Mucosa of descending colon (tissue), 3 donors: ENCODE measurements at regions not wholly inside any gene's neighbourhood (a gene's known extent, or its start where the extent isn't known, plus 50 kb on each side); places are given as distances from the start of the nearest gene placed in this dataset.
"Not testable (repeated sequence)": the region's sequence is repeated elsewhere in the genome, so short reads cannot be mapped to it uniquely, and the experiment has no call there.

ENCODE experiments used
- ATAC-seq: fragments of 200-7000 bp; cut with Tn5 transposase; one replicate; pipeline ENCODE4 v1.9.1; 2020; ENCODE audit warnings: mild to moderate bottlenecking, moderate library complexity
- DNase-seq, 3 donors: peaks; one replicate each; pipeline ENCODE4 v3.0.0-alpha.2; 2020
- H3K36me3 ChIP-seq: fragments of 200-600 bp; one replicate; pipeline ENCODE4 v1.8.0; 2021; ENCODE audit warnings: low read depth, mild to moderate bottlenecking
- H3K4me1 ChIP-seq: fragments of 200-600 bp; one replicate; pipeline ENCODE4 v1.8.0; 2021; ENCODE audit warnings: low read depth, mild to moderate bottlenecking
- H3K4me3 ChIP-seq: fragments of 200-600 bp; one replicate; pipeline ENCODE4 v1.8.0; 2021; ENCODE audit warnings: mild to moderate bottlenecking
- H3K9me3 ChIP-seq: fragments of 200-600 bp; one replicate; pipeline ENCODE4 v1.8.0; 2021; ENCODE audit warnings: mild to moderate bottlenecking
- intact Hi-C, 2 donors: fragments of 100-400 bp; cut with DNase I in 1 of 2; cut with micrococcal nuclease in 1 of 2; formaldehyde crosslinking; loops; one replicate each; pipeline versions ENCODE4 v1.11.0 to v1.11.1; 2022; cut with DNase I, micrococcal nuclease
- TF ChIP-seq, protein P1 (sequence below): fragments of 200-600 bp; IDR thresholded peaks from one replicate; pipeline ENCODE4 v1.8.0; 2022; ENCODE audit warnings: antibody characterized with exemption, mild to moderate bottlenecking
- donor health status: DM: no; HTN: no; CAD: no; lungs with moderate emphysema.
- donor health status: DM: no; HTN: no; CAD: no.
- donor health status: DM: no; HTN: yes; CAD: no.

DNA sequence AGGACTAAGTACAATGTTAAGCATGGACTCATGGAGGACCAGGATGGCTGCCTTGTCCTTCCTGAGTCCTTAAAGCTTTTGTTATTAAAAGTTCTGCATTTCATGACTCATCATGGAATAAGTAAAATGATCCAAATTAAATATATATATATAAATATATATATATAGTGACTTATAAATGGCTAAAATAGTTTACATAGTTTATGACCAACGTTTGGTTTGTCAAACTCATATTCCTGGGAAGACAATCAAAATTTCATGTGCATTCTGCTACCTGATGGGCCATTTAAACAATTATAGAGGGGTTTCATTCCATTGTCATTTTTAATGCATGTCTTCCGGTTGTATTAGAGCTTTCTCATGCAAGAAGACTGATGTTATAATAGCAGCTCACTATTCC lies 1190.7 kb downstream of the FSCB start:
- TF ChIP-seq, protein P1, sequence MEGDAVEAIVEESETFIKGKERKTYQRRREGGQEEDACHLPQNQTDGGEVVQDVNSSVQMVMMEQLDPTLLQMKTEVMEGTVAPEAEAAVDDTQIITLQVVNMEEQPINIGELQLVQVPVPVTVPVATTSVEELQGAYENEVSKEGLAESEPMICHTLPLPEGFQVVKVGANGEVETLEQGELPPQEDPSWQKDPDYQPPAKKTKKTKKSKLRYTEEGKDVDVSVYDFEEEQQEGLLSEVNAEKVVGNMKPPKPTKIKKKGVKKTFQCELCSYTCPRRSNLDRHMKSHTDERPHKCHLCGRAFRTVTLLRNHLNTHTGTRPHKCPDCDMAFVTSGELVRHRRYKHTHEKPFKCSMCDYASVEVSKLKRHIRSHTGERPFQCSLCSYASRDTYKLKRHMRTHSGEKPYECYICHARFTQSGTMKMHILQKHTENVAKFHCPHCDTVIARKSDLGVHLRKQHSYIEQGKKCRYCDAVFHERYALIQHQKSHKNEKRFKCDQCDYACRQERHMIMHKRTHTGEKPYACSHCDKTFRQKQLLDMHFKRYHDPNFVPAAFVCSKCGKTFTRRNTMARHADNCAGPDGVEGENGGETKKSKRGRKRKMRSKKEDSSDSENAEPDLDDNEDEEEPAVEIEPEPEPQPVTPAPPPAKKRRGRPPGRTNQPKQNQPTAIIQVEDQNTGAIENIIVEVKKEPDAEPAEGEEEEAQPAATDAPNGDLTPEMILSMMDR, result no peak
- Histone ChIP-seq H3K9me3 (no peaks in the 10 kb centered on the region), H3K36me3 (no peaks in the 10 kb centered on the region), H3K4me3 (no peak overlapping the region), H3K4me1 (no peaks in the 10 kb centered on the region)
- no peak for ATAC-seq
- DNase-seq, result no peak
- intact Hi-C loops, result no loop called here

GRCh38 chr14:43313719-43314118 lies 1193.4 kb downstream of the FSCB start:
- ATAC-seq (no peak), DNase-seq (no peak)
- Histone ChIP-seq H3K4me1 (no peaks in the 10 kb centered on the region), H3K36me3 (no peaks in the 10 kb centered on the region), H3K9me3 (no peaks in the 10 kb centered on the region), H3K4me3 (no peak overlapping the region)
- intact Hi-C loops, result no loop called here
- TF ChIP-seq, protein P1, result no peak

- intact Hi-C loops, result no loop called here
- no peak for ATAC-seq
- no peaks in the 10 kb centered on the region for H3K9me3 ChIP-seq
- no peaks in the 10 kb centered on the region for H3K36me3 ChIP-seq
- H3K4me3 ChIP-seq, result no peak overlapping the region
- no peak for DNase-seq
- no peaks in the 10 kb centered on the region for H3K4me1 ChIP-seq
- TF ChIP-seq, protein P1, result no peak
These were observed 1198.5 kb downstream of the FSCB start for GRCh38 chr14:43308421-43309110.

GRCh38 chr14:43307836-43308235 lies 1199.2 kb downstream of the FSCB start:
- H3K9me3 ChIP-seq, result no peaks in the 10 kb centered on the region
- ATAC-seq (no peak), DNase-seq (no peak)
- intact Hi-C loops, result no loop called here
- TF ChIP-seq, protein P1, result no peak
- H3K4me3 ChIP-seq, result no peak overlapping the region
- H3K36me3 ChIP-seq, result no peaks in the 10 kb centered on the region
- H3K4me1 ChIP-seq, result no peaks in the 10 kb centered on the region

DNA sequence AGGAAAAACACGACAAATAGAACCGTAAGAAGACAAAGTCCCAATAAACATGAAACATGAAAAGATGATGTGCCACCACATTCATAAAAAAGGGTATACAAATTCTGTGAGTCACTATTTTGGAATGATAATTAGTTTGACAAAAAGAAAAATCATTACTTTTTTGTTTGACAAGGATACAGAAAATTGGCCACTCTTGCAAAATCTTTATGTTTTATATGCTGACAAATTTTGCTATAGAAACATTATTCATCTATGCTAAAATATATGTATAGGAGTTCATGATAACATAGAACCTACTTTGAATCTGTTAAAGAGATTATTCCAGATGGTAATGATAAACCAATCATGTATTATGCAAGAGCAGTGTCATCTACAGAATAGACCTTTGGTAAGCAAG lies 1201.0 kb downstream of the FSCB start:
- no peak for ATAC-seq
- TF ChIP-seq, protein P1, result no peak

DNA sequence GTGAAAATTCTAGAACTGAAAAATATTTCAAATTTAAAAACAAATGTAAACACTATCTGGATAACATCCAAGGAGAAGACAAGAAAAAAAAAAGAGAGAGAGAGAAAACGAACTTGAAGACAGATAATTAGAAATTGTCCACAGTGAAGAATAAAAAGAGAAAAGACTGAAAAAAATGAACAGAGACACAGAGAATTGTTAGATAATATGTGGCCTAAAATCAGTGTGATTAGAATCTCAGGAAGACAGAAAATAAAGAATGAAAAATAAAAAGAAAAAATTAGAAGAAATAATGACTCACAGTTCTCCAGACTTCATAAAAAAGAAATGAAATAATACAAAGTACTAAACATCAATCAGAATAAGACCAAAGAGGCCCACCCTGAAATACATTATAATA lies 1209.3 kb downstream of the FSCB start:
- DNase-seq (no peak), ATAC-seq (no peak)
- Histone ChIP-seq H3K36me3 (no peaks in the 10 kb centered on the region), H3K4me3 (no peak overlapping the region), H3K4me1 (no peaks in the 10 kb centered on the region), H3K9me3 (no peaks in the 10 kb centered on the region)
- intact Hi-C loops, result no loop called here
- TF ChIP-seq, protein P1, result no peak

More for the DNA sequence above, 1201.0 kb downstream of the FSCB start:
- intact Hi-C loops, result no loop called here
- Histone ChIP-seq H3K36me3 (no peaks in the 10 kb centered on the region), H3K4me3 (no peak overlapping the region), H3K9me3 (no peaks in the 10 kb centered on the region), H3K4me1 (no peaks in the 10 kb centered on the region)
- no peak for DNase-seq

GRCh38 chr14:43296061-43296460 lies 1211.0 kb downstream of the FSCB start:
- intact Hi-C loops, ATAC-seq, DNase-seq, H3K4me1 ChIP-seq, H3K36me3 ChIP-seq, H3K9me3 ChIP-seq, H3K4me3 ChIP-seq: not testable (repeated sequence)
